ENCODE measurements at regions not wholly inside any gene's neighbourhood (a gene's known extent, or its start where the extent isn't known, plus 50 kb on each side); places are given as distances from the start of the nearest gene placed in this dataset.
A peak's percentile ranks its signal among the peaks of the same experiment; 100 is the strongest.

DNA sequence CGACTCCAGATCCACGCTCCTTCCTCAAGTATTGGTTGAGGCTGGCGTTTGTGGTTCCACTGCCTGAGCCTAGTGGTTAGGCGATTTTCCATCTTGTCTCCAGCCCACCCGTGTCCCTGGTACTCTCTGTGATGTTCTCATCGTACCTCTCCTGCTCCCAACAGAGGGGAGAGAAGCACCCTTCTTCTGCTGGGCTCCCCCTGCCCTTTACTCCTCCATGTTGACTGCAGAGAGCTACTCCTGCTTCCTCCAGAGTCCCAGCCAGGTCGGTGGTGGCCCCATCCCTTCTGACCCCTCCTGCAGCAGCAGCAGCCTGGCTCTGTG is 164.0 kb upstream of the BCOR start:
- peak overlapping the region; percentile 82 for H3K27ac ChIP-seq (ENCODE audit: insufficient read depth, low read depth, low read length)
- H3K9ac ChIP-seq (replicated peaks; ENCODE audit: extremely low read depth, insufficient read depth, low read length) = no peak overlapping the region
- POLR2A ChIA-PET = interaction anchor here (0.6 kb wide), 1 partner anchor 248 kb away, joined by 3 read pairs; no protein-coding TSS in a partner anchor
- peak overlapping the region; percentile 37 for H2AFZ ChIP-seq (ENCODE audit: low read depth, low read length)
- H3K27me3 ChIP-seq (ENCODE audit: control insufficient read depth in 2 of 2, insufficient read depth in 2 of 2, low read length in 2 of 2) = no peaks in the 10 kb centered on the region
- no peaks in the 10 kb centered on the region for H3K9me1 ChIP-seq (replicated peaks; ENCODE audit: control insufficient read depth, extremely low read depth, insufficient read depth, low read length)
- CTCF ChIA-PET = no interaction called here
- no peak for TF ChIP-seq JUN (IDR thresholded peaks at IDR 0.05; ENCODE audit: borderline replicate concordance, insufficient read depth, insufficient read length, low read depth)
- TF ChIP-seq FOS (IDR thresholded peaks at IDR 0.05; ENCODE audit: borderline replicate concordance, insufficient read depth, low read length) = no peak
- no peak for TF ChIP-seq MAX (IDR thresholded peaks at IDR 0.05; ENCODE audit: insufficient read depth, insufficient read length)
- TF ChIP-seq EZH2 (IDR thresholded peaks at IDR 0.05; ENCODE audit: borderline replicate concordance, low read depth, low read length, severe bottlenecking) = no peak
- TF ChIP-seq, protein P1, sequence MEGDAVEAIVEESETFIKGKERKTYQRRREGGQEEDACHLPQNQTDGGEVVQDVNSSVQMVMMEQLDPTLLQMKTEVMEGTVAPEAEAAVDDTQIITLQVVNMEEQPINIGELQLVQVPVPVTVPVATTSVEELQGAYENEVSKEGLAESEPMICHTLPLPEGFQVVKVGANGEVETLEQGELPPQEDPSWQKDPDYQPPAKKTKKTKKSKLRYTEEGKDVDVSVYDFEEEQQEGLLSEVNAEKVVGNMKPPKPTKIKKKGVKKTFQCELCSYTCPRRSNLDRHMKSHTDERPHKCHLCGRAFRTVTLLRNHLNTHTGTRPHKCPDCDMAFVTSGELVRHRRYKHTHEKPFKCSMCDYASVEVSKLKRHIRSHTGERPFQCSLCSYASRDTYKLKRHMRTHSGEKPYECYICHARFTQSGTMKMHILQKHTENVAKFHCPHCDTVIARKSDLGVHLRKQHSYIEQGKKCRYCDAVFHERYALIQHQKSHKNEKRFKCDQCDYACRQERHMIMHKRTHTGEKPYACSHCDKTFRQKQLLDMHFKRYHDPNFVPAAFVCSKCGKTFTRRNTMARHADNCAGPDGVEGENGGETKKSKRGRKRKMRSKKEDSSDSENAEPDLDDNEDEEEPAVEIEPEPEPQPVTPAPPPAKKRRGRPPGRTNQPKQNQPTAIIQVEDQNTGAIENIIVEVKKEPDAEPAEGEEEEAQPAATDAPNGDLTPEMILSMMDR (IDR thresholded peaks at IDR 0.05; ENCODE audit: extremely low read depth in 1 of 2, insufficient read depth in 1 of 2, low read depth in 1 of 2, low read length in 2 of 2) = no peak
- no peak for TF ChIP-seq POLR2A (IDR thresholded peaks at IDR 0.05; ENCODE audit: low read depth, low read length)
- TF ChIP-seq GATA2 (IDR thresholded peaks at IDR 0.05; ENCODE audit: insufficient read depth, insufficient read length, low read depth, low read length) = no peak
- no peak for TF ChIP-seq MYC (IDR thresholded peaks at IDR 0.05; ENCODE audit: low read depth, low read length)
- TF ChIP-seq POLR2AphosphoS5 (IDR thresholded peaks at IDR 0.05; ENCODE audit: insufficient read depth, low read depth, low read length) = no peak
- no peaks in the 10 kb centered on the region for H3K36me3 ChIP-seq (ENCODE audit: control insufficient read depth in 2 of 2, extremely low read depth in 1 of 2, insufficient read depth in 2 of 2, low read length in 2 of 2)
- intact Hi-C loops (cut with micrococcal nuclease) = loop anchor here (1.0 kb wide), 1 partner anchor 16 kb away; no protein-coding TSS in a partner anchor
- no peak overlapping the region for H3K4me3 ChIP-seq (replicated peaks in 1 of 3; ENCODE audit: insufficient read depth in 1 of 3, low read depth in 1 of 3, low read length in 3 of 3)
- no peaks in the 10 kb centered on the region for H3K79me2 ChIP-seq (ENCODE audit: control insufficient read depth, insufficient read depth, low read length)
- no TSS peak for BruUV-seq (replicated peaks)
- H3K4me2 ChIP-seq (ENCODE audit: insufficient read depth, low read length) = no peak overlapping the region
- peaks cover 15% of the 10 kb centered on the region for H3K4me1 ChIP-seq (ENCODE audit: control insufficient read depth, extremely low read depth, insufficient read depth, low read length)
- DNase-seq (ENCODE audit: low read depth, low spot score) (no peak), FAIRE-seq (no peak)
- H4K20me1 ChIP-seq (replicated peaks; ENCODE audit: control insufficient read depth, extremely low read depth, insufficient read depth, low read length) = no peaks in the 10 kb centered on the region
- H3K9me3 ChIP-seq (replicated peaks; ENCODE audit: control insufficient read depth, insufficient read depth, low read length) = no peaks in the 10 kb centered on the region
- dilution Hi-C loops (cut with MboI; ENCODE audit: extremely low pct_ligation_motif_present, low sequenced_read_pairs) = no loop called here

Measured in endothelial cell of umbilical vein (primary cell).